ENCODE measurements at regions not wholly inside any gene's neighbourhood (a gene's known extent, or its start where the extent isn't known, plus 50 kb on each side); places are given as distances from the start of the nearest gene placed in this dataset.

DNA sequence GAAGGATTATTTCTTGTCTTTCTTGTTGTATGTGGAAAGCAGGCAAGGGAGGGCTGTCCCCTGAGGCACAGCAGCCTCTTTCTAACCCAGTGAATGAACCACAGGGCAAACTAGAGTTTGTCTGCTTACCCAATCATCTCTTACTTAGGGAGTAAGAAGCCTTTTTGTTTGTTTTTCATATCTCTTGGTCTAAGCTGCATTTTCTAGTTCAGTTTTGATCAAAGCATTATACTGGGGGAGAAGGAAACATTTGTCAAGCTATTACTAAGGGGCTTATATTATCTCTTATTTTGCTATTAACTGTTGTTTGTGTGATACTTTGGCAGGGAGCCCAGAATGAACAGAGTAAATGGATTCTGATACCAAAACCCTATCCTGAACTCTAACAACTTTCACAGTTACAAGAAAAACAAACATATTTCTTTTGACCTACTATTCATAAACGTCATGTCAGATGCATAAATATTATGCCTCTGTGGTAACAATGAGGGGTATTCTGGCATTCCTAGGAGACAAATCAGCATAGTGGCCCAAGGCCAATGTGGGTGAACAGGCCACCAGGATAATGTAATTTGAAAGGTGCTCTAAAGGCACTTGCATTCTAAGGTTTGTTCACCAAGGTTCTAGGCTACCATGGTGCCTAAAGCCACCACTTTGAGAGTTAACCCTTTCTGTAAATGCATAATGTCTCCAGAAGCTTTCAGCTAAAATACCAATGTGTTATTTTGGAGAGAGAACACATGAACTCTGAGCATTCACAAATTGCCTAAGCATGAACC, 271.6 kb upstream of the ZPLD1 start:
- Histone ChIP-seq H3K79me2 (ENCODE audit: insufficient read depth, low read depth, low read length) (no peaks in the 10 kb centered on the region), H2AFZ (ENCODE audit: low read length) (no peak overlapping the region), H3K4me3 (ENCODE audit: low read depth, low read length, poor library complexity, severe bottlenecking) (no peak overlapping the region), H3K27ac (ENCODE audit: low read depth, low read length, poor library complexity, severe bottlenecking) (no peak overlapping the region), H3K36me3 (ENCODE audit: insufficient read depth, low read length) (no peaks in the 10 kb centered on the region), H4K20me1 (ENCODE audit: insufficient read depth, low read length) (no peaks in the 10 kb centered on the region), H3K9me3 (ENCODE audit: low read length) (no peaks in the 10 kb centered on the region), H3K9me2 (ENCODE audit: insufficient read depth, low read length) (no peaks in the 10 kb centered on the region), H3K4me1 (ENCODE audit: insufficient read depth, low read length, poor library complexity, severe bottlenecking) (no peaks in the 10 kb centered on the region), H3K4me2 (ENCODE audit: low read length) (no peak overlapping the region)
- ChIA-PET CTCF (ENCODE audit: unreplicated experiment) (no interaction called here), POLR2A (interaction anchor here (0.5 to 1.1 kb wide), 4 partner anchors 13 to 700 kb away, joined by 3 to 5 read pairs (median 3); no protein-coding TSS in a partner anchor)
- DNase-seq (ENCODE audit: low spot score), result no peak
- BruUV-seq (replicated peaks), result no TSS peak
- TF ChIP-seq, protein P1, sequence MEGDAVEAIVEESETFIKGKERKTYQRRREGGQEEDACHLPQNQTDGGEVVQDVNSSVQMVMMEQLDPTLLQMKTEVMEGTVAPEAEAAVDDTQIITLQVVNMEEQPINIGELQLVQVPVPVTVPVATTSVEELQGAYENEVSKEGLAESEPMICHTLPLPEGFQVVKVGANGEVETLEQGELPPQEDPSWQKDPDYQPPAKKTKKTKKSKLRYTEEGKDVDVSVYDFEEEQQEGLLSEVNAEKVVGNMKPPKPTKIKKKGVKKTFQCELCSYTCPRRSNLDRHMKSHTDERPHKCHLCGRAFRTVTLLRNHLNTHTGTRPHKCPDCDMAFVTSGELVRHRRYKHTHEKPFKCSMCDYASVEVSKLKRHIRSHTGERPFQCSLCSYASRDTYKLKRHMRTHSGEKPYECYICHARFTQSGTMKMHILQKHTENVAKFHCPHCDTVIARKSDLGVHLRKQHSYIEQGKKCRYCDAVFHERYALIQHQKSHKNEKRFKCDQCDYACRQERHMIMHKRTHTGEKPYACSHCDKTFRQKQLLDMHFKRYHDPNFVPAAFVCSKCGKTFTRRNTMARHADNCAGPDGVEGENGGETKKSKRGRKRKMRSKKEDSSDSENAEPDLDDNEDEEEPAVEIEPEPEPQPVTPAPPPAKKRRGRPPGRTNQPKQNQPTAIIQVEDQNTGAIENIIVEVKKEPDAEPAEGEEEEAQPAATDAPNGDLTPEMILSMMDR (conservative IDR thresholded peaks at IDR 0.05; ENCODE audit: low read length), result no peak
- TF ChIP-seq EZH2phosphoT487 (IDR thresholded peaks at IDR 0.05; ENCODE audit: borderline replicate concordance, low read depth, low read length), result no peak
- intact Hi-C loops (cut with micrococcal nuclease; ENCODE audit: unreplicated experiment), result no loop called here

DNA sequence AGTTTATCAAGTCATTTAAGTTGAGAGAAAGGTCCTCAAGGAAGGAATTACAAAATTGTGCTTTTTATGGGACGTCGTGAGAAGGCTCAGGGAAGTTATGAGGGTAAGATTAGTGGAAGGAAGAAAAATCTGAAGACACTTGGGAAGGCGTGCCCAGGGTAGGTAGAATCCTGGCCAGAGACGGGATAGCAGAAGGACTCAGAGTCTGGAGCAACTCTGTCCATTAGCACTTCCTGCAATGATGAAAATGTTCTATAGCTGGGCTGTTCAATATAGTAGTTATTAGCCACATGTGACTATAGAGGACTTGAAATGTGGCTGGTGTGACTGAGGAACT, 271.0 kb upstream of the ZPLD1 start:
- BruUV-seq (replicated peaks), result no TSS peak
- DNase-seq (ENCODE audit: low spot score), result no peak
- no peaks in the 10 kb centered on the region for H3K9me3 ChIP-seq (ENCODE audit: low read length)
- H3K36me3 ChIP-seq (ENCODE audit: insufficient read depth, low read length), result no peaks in the 10 kb centered on the region
- POLR2A ChIA-PET, result no interaction called here
- H2AFZ ChIP-seq (ENCODE audit: low read length), result no peak overlapping the region
- H3K4me2 ChIP-seq (ENCODE audit: low read length), result no peak overlapping the region
- CTCF ChIA-PET (ENCODE audit: unreplicated experiment), result no interaction called here
- TF ChIP-seq, protein P1 (conservative IDR thresholded peaks at IDR 0.05; ENCODE audit: low read length), result no peak
- TF ChIP-seq EZH2phosphoT487 (IDR thresholded peaks at IDR 0.05; ENCODE audit: borderline replicate concordance, low read depth, low read length), result no peak
- no peaks in the 10 kb centered on the region for H3K9me2 ChIP-seq (ENCODE audit: insufficient read depth, low read length)
- H3K27ac ChIP-seq (ENCODE audit: low read depth, low read length, poor library complexity, severe bottlenecking), result no peak overlapping the region
- H4K20me1 ChIP-seq (ENCODE audit: insufficient read depth, low read length), result no peaks in the 10 kb centered on the region
- intact Hi-C loops (cut with micrococcal nuclease; ENCODE audit: unreplicated experiment), result no loop called here
- no peaks in the 10 kb centered on the region for H3K79me2 ChIP-seq (ENCODE audit: insufficient read depth, low read depth, low read length)
- no peaks in the 10 kb centered on the region for H3K4me1 ChIP-seq (ENCODE audit: insufficient read depth, low read length, poor library complexity, severe bottlenecking)
- no peak overlapping the region for H3K4me3 ChIP-seq (ENCODE audit: low read depth, low read length, poor library complexity, severe bottlenecking)

DNA sequence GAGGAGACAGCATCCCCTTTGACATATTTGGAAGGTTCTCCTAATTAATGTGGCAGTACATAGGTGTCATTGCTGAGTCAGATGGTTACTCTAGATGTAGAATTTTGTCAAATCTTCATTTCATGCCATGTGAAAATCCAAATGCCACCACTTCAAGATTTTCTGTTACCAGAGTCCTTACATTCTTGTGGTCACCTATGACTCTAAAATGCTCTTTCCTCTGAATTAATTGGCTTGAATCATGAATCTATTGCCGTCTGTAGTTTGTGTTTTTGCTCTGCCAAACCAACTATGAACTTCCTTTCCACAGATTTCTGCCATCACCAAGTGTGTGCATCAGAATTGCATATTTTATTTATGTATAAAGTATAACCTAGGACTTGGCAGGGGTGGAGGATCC, 269.4 kb upstream of the ZPLD1 start:
- CTCF ChIA-PET (ENCODE audit: unreplicated experiment), result no interaction called here
- no peaks in the 10 kb centered on the region for H3K36me3 ChIP-seq (ENCODE audit: insufficient read depth, low read length)
- H3K9me2 ChIP-seq (ENCODE audit: insufficient read depth, low read length), result no peaks in the 10 kb centered on the region
- no peaks in the 10 kb centered on the region for H4K20me1 ChIP-seq (ENCODE audit: insufficient read depth, low read length)
- no peaks in the 10 kb centered on the region for H3K9me3 ChIP-seq (ENCODE audit: low read length)
- POLR2A ChIA-PET, result interaction anchor here (0.6 to 1.1 kb wide), 2 partner anchors 10 to 15 kb away, joined by 8 read pairs; no protein-coding TSS in a partner anchor
- H3K4me1 ChIP-seq (ENCODE audit: insufficient read depth, low read length, poor library complexity, severe bottlenecking), result no peaks in the 10 kb centered on the region
- no peak overlapping the region for H3K4me3 ChIP-seq (ENCODE audit: low read depth, low read length, poor library complexity, severe bottlenecking)
- no TSS peak for BruUV-seq (replicated peaks)
- no peak for TF ChIP-seq EZH2phosphoT487 (IDR thresholded peaks at IDR 0.05; ENCODE audit: borderline replicate concordance, low read depth, low read length)
- TF ChIP-seq, protein P1 (conservative IDR thresholded peaks at IDR 0.05; ENCODE audit: low read length), result no peak
- H2AFZ ChIP-seq (ENCODE audit: low read length), result no peak overlapping the region
- no peaks in the 10 kb centered on the region for H3K79me2 ChIP-seq (ENCODE audit: insufficient read depth, low read depth, low read length)
- intact Hi-C loops (cut with micrococcal nuclease; ENCODE audit: unreplicated experiment), result no loop called here
- H3K4me2 ChIP-seq (ENCODE audit: low read length), result no peak overlapping the region
- no peak overlapping the region for H3K27ac ChIP-seq (ENCODE audit: low read depth, low read length, poor library complexity, severe bottlenecking)
- no peak for DNase-seq (ENCODE audit: low spot score)
